ENCODE measurements at regions not wholly inside any gene's neighbourhood (a gene's known extent, or its start where the extent isn't known, plus 50 kb on each side); places are given as distances from the start of the nearest gene placed in this dataset.

- DNase-seq (no peak), ATAC-seq (no peak)
These were observed 373.8 kb upstream of the PROK2 start for GRCh38 chr3:72158639-72159326.

GRCh38 chr3:72157748-72158638 lies 373.0 kb upstream of the PROK2 start:
- peak; percentile 19 for ATAC-seq
- no peak for DNase-seq

- DNase-seq: no peak
- no peak for ATAC-seq
These were observed 370.6 kb upstream of the PROK2 start for GRCh38 chr3:72155391-72156064.

GRCh38 chr3:72154391-72155335 lies 369.7 kb upstream of the PROK2 start:
- DNase-seq: no peak
- ATAC-seq: no peak

- ATAC-seq: no peak
- no peak for DNase-seq
These were observed 368.7 kb upstream of the PROK2 start for GRCh38 chr3:72153477-72154314.

DNA sequence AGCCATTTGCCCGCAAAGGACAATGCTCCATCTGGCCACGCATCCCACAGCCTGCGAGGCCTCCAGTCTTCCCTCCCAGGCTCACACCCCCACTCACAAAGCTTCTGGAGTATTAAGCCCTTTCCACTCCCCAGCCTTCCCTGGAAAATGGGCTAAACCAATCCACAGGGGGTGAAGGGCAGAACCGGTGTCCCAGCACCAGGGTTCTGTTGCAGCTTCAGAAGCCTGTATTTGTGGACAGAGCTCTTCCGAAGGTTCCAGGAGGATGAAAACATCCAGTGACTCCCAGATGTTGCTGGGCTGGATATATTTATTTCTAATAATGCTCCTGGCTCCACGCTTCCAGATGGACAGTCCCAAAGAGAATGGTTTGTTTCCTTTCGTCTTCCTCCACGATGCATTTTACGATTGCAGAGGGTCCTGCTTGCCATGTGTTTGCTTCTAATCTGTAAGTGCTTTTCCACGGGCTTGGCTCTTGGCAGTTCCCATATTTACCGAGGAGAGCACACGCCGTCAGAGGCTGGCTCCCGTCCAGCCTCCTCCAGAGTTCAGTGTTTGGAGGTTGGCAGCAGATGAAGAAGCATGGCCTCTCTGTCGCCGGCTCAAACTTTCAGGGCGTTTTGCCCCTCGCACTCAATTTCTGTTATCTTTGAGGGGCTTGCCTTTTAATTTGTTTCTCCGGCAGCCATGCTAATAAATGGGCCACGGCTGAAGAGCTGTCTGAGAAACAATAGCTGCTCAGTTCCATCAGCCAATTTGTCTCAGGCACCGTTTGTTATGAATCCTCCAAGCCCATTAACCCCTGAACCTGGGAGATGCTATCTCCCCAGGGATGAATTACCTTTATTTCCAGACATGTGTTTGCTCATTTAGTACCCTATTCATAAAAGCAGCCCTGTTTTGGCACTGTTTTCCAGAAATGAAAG lies 367.9 kb upstream of the PROK2 start:
- ATAC-seq: no peak
- DNase-seq: no peak

DNA sequence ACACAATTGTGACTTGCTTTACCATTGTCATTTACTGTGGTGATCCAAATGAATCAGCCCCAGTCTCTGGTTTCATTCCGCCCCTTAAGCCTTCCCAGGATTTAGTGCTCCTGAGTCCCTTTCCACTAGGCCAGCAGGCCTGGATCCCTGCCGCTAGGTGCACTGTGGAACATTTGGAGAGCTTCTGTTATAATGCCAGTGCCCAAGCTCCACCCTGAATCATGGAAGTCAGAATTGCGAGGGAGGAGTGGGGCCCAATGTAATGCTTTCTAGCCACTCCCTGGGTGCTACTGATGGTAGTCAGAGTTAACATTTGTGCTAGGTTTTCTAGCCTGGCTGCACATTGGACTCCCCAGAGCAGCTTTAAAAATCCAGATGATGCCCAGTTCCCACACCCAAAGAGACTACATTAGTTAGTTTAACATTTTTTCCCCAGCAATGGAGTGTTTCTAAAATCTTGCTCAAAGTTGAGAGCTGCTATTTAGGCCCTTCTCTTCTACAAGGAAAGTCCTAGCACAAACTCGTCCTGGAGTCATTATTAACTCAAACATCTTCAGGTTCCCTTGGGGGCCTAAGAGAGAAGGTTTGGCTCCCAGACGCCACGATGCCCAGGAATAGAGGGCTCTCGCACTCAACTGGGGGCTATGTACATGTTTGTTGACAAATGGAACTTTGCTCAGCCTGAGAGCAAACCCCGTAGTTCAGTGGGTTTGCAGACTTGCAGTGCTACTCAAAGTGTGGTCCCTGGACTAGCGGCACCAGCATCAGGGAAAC lies 366.7 kb upstream of the PROK2 start:
- ATAC-seq (no peak), DNase-seq (no peak)

- DNase-seq (no peak), ATAC-seq (no peak)
These were observed 365.9 kb upstream of the PROK2 start for GRCh38 chr3:72150634-72151412.

DNA sequence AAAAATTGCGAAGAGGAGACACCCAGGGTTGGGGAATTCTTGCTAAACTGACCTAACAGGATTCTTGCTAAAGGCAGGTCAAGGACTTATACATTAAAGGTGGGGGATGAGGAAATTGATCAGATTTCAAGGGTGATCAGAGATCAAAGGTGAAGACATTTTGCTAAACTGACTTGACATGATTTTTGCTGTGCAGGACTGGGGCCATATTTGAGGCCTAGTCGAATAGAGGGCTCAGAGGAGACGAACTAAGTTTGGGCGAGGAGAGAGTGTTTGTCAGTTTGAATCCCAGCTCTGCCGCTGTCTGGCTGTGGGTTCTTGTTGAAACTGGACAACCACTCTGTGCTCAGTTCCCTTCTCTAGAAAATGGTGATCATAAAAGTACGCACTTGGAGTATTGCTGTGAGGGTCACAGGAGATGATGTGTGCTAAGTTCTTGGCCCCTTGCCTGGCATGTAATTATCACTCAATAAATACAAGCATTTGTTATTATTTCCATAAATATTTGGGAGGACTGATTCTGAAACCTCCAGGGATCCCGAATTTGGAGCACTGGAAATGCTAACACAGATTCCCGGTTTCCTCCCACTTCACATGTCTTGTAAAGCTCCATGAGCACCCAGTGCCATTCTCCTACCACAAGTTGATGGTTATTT lies 364.8 kb upstream of the PROK2 start:
- no peak for DNase-seq
- no peak for ATAC-seq

GRCh38 chr3:72147600-72147999 lies 362.7 kb upstream of the PROK2 start:
- DNase-seq (no peak), ATAC-seq (no peak)

GRCh38 chr3:72145506-72146380 lies 360.8 kb upstream of the PROK2 start:
- ATAC-seq: no peak
- no peak for DNase-seq

DNA sequence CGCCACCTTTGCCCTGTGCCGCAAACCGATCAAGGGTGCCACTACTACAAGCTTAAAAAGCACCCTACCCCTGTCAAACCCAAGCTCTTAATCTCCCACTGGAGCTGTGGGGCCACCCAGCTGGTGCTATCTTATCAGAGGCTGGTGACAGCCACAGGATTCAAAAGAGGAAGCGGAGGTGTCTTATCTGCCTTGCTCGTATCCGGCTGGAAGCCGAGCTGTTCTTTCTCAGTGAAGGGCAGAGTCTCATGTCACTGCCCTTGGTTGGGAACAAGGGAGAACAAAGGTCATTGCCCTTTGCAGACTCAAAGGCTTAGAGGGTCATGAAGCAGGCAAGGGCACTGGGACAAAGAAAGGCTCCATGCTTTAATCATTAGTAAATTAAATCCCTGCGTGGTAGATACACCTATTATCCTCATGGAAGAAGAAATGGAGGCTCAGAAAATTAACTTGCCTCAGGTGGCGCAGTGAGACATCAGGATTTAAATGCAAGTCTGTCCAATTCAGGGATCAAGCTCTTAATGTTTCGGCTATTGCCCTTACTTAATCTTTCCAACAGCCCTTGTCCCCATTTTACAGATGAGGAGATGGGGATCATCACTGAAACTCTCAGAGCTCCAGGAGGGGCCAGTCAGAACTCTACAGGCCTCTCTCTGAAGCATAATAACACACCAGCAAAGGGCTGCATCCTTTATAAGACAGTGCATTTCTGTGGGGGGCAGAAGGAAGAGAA lies 360.0 kb upstream of the PROK2 start:
- DNase-seq (no peak), ATAC-seq (peak; percentile 49)

DNA sequence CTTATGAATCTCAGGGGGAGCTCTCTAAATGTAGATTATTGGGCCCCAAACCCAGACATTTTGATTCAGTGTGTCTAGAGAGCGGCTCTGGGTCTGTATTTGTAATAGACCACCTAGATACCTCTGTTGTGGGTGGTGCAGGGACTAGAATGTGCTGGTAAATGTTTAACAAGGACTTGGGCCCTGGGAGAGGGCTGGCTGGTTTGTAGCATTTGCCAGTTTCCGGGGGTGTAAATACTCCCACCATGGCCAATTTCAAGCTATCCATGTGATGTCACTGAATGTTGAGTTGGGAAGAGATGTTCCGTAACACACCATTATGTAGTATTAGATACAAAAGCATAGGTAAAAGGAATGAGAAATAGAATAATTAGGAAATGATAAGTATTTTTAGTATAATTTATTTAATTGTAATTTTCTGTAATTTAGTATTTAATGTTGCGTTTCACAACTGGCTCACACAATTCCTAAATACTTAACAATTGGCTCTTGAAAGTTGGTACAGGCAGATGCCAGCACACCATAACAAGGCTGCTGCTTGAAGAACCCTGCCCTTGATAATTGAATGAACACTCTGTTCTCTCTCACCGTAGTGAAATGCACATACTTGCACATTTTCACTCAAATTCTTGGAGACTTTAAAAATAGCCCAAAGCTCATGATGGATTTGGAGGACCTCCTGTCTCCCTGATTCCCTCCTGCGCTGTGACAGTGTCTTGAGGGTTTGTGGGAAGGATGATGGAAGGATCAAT lies 359.2 kb upstream of the PROK2 start:
- no peak for ATAC-seq
- DNase-seq: no peak

- DNase-seq: no peak
- ATAC-seq: no peak
These were observed 358.4 kb upstream of the PROK2 start for GRCh38 chr3:72143322-72143721.

DNA sequence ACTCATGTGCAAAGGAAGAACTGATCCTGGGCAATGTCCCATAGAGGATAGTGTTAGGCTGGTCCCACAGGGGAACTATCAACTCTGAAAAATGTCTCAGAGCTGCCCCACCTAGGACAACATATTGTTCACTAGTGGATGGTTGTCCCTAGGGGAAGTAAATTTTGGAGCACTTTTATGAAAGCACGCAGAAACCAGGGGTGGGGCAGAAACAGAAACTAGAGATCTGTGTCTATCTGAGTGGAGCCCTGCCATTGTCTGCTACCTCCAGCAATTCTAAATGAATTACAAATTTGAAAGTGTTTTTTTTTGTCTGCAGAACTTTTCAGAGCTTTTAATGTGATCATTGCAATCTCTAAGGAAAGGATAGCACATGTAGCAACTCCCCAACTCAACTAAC lies 357.1 kb upstream of the PROK2 start:
- DNase-seq: no peak
- no peak for ATAC-seq
